Karpas-422 (cell line): ENCODE measurements at regions not wholly inside any gene's neighbourhood (a gene's known extent, or its start where the extent isn't known, plus 50 kb on each side); places are given as distances from the start of the nearest gene placed in this dataset.
"Not testable (repeated sequence)": the region's sequence is repeated elsewhere in the genome, so short reads cannot be mapped to it uniquely, and the experiment has no call there.

ENCODE experiments used
- DNase-seq: peaks from one replicate; pipeline ENCODE4 v3.0.0-alpha.2; 2015
- H2AFZ ChIP-seq: fragments of 200-600 bp; sonication (generic); 2 replicates; pipeline ENCODE4 v1.6.1; 2014; ENCODE audit warnings: antibody characterized with exemption, low read length, mixed read lengths
- H3K27ac ChIP-seq: fragments of 200-600 bp; sonication (generic); 2 replicates; pipeline ENCODE4 v1.5.1; 2014; ENCODE audit warnings: mild to moderate bottlenecking, low read length, moderate library complexity
- H3K27me3 ChIP-seq: fragments of 200-600 bp; sonication (generic); 2 replicates; pipeline ENCODE4 v1.6.1; 2014; ENCODE audit warnings: low read length, mixed read lengths
- H3K36me3 ChIP-seq: fragments of 200-600 bp; sonication (generic); 2 replicates; pipeline ENCODE4 v1.6.1; 2014; ENCODE audit warnings: low read length, mixed read lengths; ENCODE audit not compliant: insufficient read depth
- H3K4me1 ChIP-seq: fragments of 200-600 bp; sonication (generic); 2 replicates; pipeline ENCODE4 v1.6.1; 2014; ENCODE audit warnings: mild to moderate bottlenecking, low read length, mixed read lengths
- H3K4me2 ChIP-seq: fragments of 200-600 bp; sonication (generic); 2 replicates; pipeline ENCODE4 v1.6.1; 2014; ENCODE audit warnings: low read length, low read depth, mild to moderate bottlenecking; ENCODE audit not compliant: poor library complexity, severe bottlenecking
- H3K4me3 ChIP-seq: fragments of 200-600 bp; sonication (generic); 2 replicates; pipeline ENCODE4 v1.5.1; 2014; ENCODE audit warnings: mild to moderate bottlenecking, antibody characterized with exemption, low read length, mixed read lengths
- H3K79me2 ChIP-seq: fragments of 200-600 bp; sonication (generic); 2 replicates; pipeline ENCODE4 v1.6.1; 2014; ENCODE audit warnings: mild to moderate bottlenecking, low read length, mixed read lengths
- H3K9ac ChIP-seq: fragments of 200-600 bp; sonication (generic); 2 replicates; pipeline ENCODE4 v1.6.0; 2014; ENCODE audit warnings: low read length
- H3K9me2 ChIP-seq: fragments of 200-600 bp; sonication (generic), shearing (Covaris generic); replicated peaks from 2 replicates; pipeline ENCODE4 v1.6.0; 2014; ENCODE audit warnings: mild to moderate bottlenecking, low read length, moderate library complexity; ENCODE audit not compliant: insufficient read depth
- H3K9me3 ChIP-seq: fragments of 300-700, 200-600 bp; sonication (generic); 2 replicates; pipeline ENCODE4 v1.6.1; 2014; ENCODE audit warnings: low read length, mixed read lengths
- H4K20me1 ChIP-seq: fragments of 200-600 bp; sonication (generic); 2 replicates; pipeline ENCODE4 v1.6.1; 2014; ENCODE audit warnings: mild to moderate bottlenecking, antibody characterized with exemption, low read length, low read depth; ENCODE audit not compliant: insufficient read depth

DNA sequence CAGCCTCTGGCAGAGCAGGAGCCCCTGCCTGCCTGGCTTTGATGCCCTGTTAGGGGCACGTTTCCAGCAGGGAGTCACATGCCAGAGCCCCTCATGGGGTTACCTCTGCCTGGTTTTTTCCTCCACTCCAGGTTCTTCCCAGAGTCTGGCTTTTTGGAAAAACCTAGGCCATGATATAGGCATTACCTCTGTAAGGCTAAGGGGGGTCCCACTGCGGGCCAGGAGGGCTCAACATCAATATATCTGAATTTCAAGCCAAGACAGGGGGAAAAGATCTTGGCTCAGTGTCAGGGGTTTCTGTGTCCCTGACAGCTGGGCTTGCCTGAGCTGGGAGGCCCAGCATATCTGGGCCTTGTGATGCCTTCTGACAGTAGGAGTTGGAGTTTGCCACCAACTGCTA, 127.4 kb downstream of the POTEH start:
- not testable (repeated sequence) for H3K4me3 ChIP-seq, H3K79me2 ChIP-seq, H3K36me3 ChIP-seq, H3K9ac ChIP-seq, DNase-seq, H3K27ac ChIP-seq, H3K9me3 ChIP-seq, H3K4me1 ChIP-seq, H3K4me2 ChIP-seq, H3K9me2 ChIP-seq, H2AFZ ChIP-seq, H3K27me3 ChIP-seq, H4K20me1 ChIP-seq

DNA sequence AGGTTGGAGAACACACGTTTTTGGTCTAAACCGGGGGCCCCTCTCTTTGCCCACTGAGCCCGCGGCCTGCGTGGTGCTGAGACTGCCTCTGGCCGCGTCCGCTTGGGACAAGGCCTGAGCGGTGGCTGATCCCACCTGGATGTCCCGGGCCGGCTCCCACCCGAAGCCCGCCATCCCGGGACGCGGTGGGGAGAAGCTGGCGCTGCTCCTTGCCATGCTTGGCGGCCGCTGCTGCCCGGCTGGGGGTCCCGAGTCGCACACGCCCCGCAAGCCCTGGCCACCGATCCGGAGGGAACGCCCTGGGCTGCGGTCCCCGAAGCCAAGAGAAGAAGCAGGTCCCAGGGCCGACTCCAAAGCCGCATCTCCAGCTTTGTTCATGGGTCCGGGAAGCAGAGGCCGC, 130.1 kb downstream of the POTEH start:
- H3K9me2 ChIP-seq, DNase-seq, H3K27me3 ChIP-seq, H3K4me1 ChIP-seq, H3K36me3 ChIP-seq, H3K27ac ChIP-seq, H2AFZ ChIP-seq, H4K20me1 ChIP-seq, H3K79me2 ChIP-seq, H3K4me2 ChIP-seq, H3K9me3 ChIP-seq, H3K4me3 ChIP-seq, H3K9ac ChIP-seq: not testable (repeated sequence)

DNA sequence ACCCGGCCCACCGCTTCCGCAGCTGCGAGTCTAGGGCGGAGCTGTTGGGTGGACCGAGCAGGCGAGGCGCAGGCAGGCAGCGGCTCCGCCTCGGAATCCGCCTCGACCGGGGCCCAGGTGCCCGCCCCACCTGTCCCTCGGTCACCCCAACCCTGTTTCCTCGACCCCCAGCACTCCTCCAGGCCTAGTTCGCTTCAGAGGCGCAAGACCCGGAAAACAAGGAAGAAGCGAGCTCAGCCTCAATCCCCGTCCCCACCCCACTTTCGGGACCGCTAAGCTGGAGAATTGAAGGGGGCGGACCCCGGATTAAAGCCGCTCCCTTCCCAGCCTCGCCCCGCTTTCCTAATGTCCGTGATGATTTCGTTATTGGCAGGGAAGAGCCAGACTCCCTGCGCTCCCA, 131.3 kb downstream of the POTEH start:
- H3K36me3 ChIP-seq, H2AFZ ChIP-seq, H3K27me3 ChIP-seq, H3K27ac ChIP-seq, H3K9ac ChIP-seq, H3K4me1 ChIP-seq, H3K9me2 ChIP-seq, H3K79me2 ChIP-seq, H3K4me3 ChIP-seq, H4K20me1 ChIP-seq, H3K9me3 ChIP-seq, DNase-seq, H3K4me2 ChIP-seq: not testable (repeated sequence)

DNA sequence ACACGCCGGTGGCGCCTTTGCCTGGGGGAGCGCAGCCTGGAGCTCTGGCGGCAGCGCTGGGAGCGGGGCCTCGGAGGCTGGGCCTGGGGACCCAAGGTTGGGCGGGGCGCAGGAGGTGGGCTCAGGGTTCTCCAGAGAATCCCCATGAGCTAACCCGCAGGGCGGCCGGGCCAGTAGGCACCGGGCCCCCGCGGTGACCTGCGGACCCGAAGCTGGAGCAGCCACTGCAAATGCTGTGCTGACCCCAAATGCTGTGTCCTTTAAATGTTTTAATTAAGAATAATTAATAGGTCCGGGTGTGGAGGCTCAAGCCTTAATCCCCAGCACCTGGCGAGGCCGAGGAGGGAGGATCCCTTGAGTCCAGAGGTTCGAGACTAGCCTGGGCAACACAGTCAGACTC, 132.2 kb downstream of the POTEH start:
- not testable (repeated sequence) for H3K36me3 ChIP-seq, H3K27ac ChIP-seq, H3K27me3 ChIP-seq, H2AFZ ChIP-seq, H3K4me3 ChIP-seq, H4K20me1 ChIP-seq, H3K4me1 ChIP-seq, H3K9me3 ChIP-seq, H3K9ac ChIP-seq, H3K9me2 ChIP-seq, DNase-seq, H3K79me2 ChIP-seq, H3K4me2 ChIP-seq

GRCh38 chr22:15823178-15823577, 133.4 kb downstream of the POTEH start:
- not testable (repeated sequence) for H3K9me2 ChIP-seq, H3K9ac ChIP-seq, H2AFZ ChIP-seq, H3K4me2 ChIP-seq, H4K20me1 ChIP-seq, H3K27ac ChIP-seq, H3K9me3 ChIP-seq, H3K4me3 ChIP-seq, H3K79me2 ChIP-seq, DNase-seq, H3K27me3 ChIP-seq, H3K4me1 ChIP-seq, H3K36me3 ChIP-seq

DNA sequence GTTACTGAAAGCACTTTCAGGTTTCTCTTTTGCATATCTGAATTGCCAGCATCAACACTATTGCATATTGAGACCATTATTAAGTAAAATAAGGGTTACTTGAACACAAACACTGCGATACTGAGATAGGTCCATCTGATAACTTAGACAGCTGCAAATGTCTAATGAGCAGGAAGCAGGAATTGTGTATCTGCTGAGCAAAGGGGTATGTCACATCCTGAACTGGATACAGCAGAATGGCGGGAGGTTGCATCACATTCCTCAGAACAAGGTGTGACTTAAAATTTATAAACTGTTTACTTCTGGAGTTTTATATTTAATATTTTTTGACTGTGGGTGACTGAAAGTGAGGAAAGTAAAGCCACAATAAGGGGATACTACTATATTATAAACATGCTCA, 142.4 kb downstream of the POTEH start:
- H3K4me1 ChIP-seq, H3K36me3 ChIP-seq, H3K4me2 ChIP-seq, H3K9me3 ChIP-seq, DNase-seq, H4K20me1 ChIP-seq, H3K79me2 ChIP-seq, H3K27ac ChIP-seq, H3K9me2 ChIP-seq, H3K9ac ChIP-seq, H2AFZ ChIP-seq, H3K27me3 ChIP-seq, H3K4me3 ChIP-seq: not testable (repeated sequence)

DNA sequence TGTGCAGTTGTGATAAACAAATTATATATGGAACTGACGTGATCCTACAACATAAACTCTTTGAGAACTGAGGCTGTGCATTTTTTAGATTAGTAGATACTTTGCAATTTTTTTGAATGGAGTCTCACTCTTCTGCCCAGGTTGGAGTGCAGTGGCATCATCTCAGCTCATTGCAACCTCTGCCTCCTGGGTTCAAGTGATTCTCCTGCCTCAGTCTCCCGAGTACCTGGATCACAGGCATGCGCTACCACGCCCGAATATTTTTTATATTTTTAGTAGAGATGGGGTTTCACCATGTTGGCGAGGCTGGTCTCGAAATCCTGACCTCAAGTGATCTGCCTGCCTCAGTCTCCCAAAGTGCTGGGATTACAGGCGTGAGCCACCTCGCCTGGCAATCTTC, 145.9 kb downstream of the POTEH start:
- H4K20me1 ChIP-seq, H3K9me3 ChIP-seq, H3K4me3 ChIP-seq, H3K79me2 ChIP-seq, H3K4me1 ChIP-seq, H3K9ac ChIP-seq, H3K9me2 ChIP-seq, DNase-seq, H3K27ac ChIP-seq, H3K4me2 ChIP-seq, H2AFZ ChIP-seq, H3K27me3 ChIP-seq, H3K36me3 ChIP-seq: not testable (repeated sequence)

DNA sequence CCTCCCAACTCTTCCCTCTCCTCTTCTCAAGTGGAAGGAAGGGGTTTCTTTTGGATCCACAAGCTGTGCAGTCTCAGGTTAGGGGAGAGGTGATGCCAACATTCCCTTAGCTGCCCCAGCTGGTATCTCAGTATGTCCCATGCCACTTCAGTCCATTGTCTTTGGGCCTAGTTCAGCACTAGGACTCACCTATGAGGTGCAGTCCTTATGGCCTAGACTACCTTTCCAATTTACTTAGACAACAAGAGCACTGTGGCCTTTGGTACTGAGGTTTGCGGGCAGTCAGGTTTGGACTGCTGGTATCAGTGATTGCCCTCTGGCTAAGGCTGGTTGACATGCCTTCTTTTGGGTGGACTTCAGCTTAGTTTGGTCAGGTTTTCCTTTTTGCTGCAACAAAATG, 159.9 kb downstream of the POTEH start:
- H3K4me3 ChIP-seq, H3K9ac ChIP-seq, H3K4me2 ChIP-seq, H3K27me3 ChIP-seq, DNase-seq, H3K9me3 ChIP-seq, H2AFZ ChIP-seq, H3K79me2 ChIP-seq, H3K4me1 ChIP-seq, H3K9me2 ChIP-seq, H3K36me3 ChIP-seq, H3K27ac ChIP-seq, H4K20me1 ChIP-seq: not testable (repeated sequence)

GRCh38 chr22:15853716-15854373, 164.0 kb downstream of the POTEH start:
- not testable (repeated sequence) for H3K4me3 ChIP-seq, H3K9me2 ChIP-seq, H3K4me1 ChIP-seq, H4K20me1 ChIP-seq, H3K27ac ChIP-seq, H3K4me2 ChIP-seq, H3K9me3 ChIP-seq, H3K36me3 ChIP-seq, H2AFZ ChIP-seq, DNase-seq, H3K27me3 ChIP-seq, H3K79me2 ChIP-seq, H3K9ac ChIP-seq
